Right lobe of liver (tissue), 6 donors: ENCODE measurements at regions not wholly inside any gene's neighbourhood (a gene's known extent, or its start where the extent isn't known, plus 50 kb on each side); places are given as distances from the start of the nearest gene placed in this dataset.

Experiments
- ATAC-seq, 4 donors: fragments of 200-7000 bp; cut with Tn5 transposase; one replicate each; pipeline ENCODE4 v1.9.1; 2020; ENCODE audit warnings: mild to moderate bottlenecking in 4 of 4, moderate library complexity in 4 of 4
- DNase-seq, 3 donors: peaks; one replicate each; pipeline ENCODE4 v3.0.0-alpha.2; 2020
- H3K27ac ChIP-seq, 3 donors: fragments of 200-600 bp; one replicate each; pipeline ENCODE4 v1.8.0; 2022
- H3K27me3 ChIP-seq, 2 donors: fragments of 200-600 bp; one replicate each; pipeline ENCODE4 v1.8.0; 2022
- H3K36me3 ChIP-seq, 4 donors: fragments of 200-600 bp; sonication (generic) in 1 of 4; one replicate each; pipeline versions ENCODE4 v1.5.1 to v1.8.0; 2017 to 2022; ENCODE audit warnings: control low read depth in 1 of 4
- H3K4me1 ChIP-seq, 4 donors: fragments of 200-600 bp; sonication (generic) in 1 of 4; one replicate each; pipeline versions ENCODE4 v1.5.1 to v1.8.0; 2017 to 2022; ENCODE audit warnings: control low read depth in 1 of 4
- H3K4me3 ChIP-seq, 3 donors: fragments of 200-600 bp; one replicate each; pipeline ENCODE4 v1.8.0; 2022
- H3K9me3 ChIP-seq, 4 donors: fragments of 200-600 bp; sonication (generic) in 1 of 4; one replicate each; pipeline versions ENCODE4 v1.5.1 to v1.8.0; 2017 to 2022; ENCODE audit warnings: control low read depth in 1 of 4
- POLR2A ChIP-seq: fragments of 450-650 bp; IDR thresholded peaks from one replicate; pipeline ENCODE4 v1.6.1; 2017; ENCODE audit warnings: antibody characterized with exemption, mild to moderate bottlenecking
- WGBS: methylation state at CpG from one replicate; pipeline ENCODE4 v1.1.6; 2018; ENCODE audit warnings: low coverage, low lambda C conversion rate; ENCODE audit not compliant: insufficient coverage; ENCODE audit errors: missing lambda C conversion rate; 5-methylcytosine and 5-hydroxymethylcytosine counted together
- intact Hi-C, 2 donors: fragments of 100-400 bp; cut with DNase I; formaldehyde crosslinking; loops; one replicate each; pipeline versions ENCODE4 v1.11.2 to v1.14.1; 2022
- TF ChIP-seq, protein P1 (sequence below), 4 donors: fragments of 200-600 bp in 3 of 4; fragments of 450-650 bp in 1 of 4; IDR thresholded peaks; one replicate each; pipeline versions ENCODE4 v1.5.1 to v1.8.0; 2016 to 2022; ENCODE audit warnings: antibody characterized with exemption in 4 of 4, mild to moderate bottlenecking in 2 of 4
- donor health status: DM: no; HTN: yes; CAD: no.
- donor health status: DM: no; HTN: no; CAD: no.
- donor health status: DM: no; HTN: no; CAD: no.
- donor health status: DM: no; HTN: yes; CAD: no.
- donor health status: DM: no; HTN: yes; CAD: no.

DNA sequence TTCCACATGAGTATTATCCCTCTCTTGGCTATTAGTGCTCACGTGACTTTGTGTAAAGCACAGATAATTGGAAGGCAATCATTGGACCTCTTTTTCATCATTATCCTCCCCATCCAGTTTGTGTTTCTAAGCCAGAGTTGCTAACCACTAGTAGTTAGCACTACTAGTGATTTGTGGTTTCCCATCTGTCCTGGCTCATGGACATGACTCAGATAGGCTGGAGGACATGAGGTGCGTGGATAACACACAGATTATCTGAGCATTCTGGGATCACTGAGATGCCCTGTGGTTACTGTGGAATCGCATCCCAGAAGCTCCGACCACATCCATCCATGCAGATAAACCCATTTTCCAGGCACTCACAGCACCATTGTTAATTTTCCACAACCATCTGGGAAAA lies 123.8 kb upstream of the NAA20 start:
- H3K4me1 ChIP-seq = peaks cover 0 to 20% (median 0%) of the 10 kb centered on the region in 4 donors
- no peak overlapping the region for H3K4me3 ChIP-seq
- no peaks in the 10 kb centered on the region for H3K9me3 ChIP-seq
- ATAC-seq (no peak), DNase-seq (no peak)
- no peaks in the 10 kb centered on the region for H3K27me3 ChIP-seq
- intact Hi-C loops = no loop called here
- 91% methylated on average over 4 of the region's 4 CpGs for WGBS
- H3K36me3 ChIP-seq = peaks cover 0 to 11% (median 0%) of the 10 kb centered on the region in 4 donors
- H3K27ac ChIP-seq = no peak overlapping the region
- TF ChIP-seq, protein P1, sequence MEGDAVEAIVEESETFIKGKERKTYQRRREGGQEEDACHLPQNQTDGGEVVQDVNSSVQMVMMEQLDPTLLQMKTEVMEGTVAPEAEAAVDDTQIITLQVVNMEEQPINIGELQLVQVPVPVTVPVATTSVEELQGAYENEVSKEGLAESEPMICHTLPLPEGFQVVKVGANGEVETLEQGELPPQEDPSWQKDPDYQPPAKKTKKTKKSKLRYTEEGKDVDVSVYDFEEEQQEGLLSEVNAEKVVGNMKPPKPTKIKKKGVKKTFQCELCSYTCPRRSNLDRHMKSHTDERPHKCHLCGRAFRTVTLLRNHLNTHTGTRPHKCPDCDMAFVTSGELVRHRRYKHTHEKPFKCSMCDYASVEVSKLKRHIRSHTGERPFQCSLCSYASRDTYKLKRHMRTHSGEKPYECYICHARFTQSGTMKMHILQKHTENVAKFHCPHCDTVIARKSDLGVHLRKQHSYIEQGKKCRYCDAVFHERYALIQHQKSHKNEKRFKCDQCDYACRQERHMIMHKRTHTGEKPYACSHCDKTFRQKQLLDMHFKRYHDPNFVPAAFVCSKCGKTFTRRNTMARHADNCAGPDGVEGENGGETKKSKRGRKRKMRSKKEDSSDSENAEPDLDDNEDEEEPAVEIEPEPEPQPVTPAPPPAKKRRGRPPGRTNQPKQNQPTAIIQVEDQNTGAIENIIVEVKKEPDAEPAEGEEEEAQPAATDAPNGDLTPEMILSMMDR (IDR thresholded peaks at IDR 0.05) = no peak
- no peak for TF ChIP-seq POLR2A

DNA sequence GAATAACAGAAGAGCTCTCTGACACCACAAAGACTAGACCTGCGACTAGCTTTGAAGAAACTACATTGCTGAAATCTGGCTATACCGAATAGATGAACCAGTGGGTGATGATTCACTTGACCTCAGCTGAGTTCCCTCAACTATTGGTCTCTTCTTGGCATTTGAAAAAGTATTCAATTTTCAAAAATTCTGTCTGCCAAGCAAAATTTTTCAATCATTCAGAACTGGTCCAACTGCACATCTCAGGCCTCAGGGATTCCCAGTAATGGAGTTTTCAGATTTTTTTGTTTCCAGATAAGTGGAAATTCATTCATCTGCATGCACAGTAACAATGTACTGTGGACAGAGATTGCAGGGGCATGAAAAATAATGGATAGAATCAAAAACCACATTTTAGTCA lies 121.4 kb upstream of the NAA20 start:
- Histone ChIP-seq H3K9me3 (no peaks in the 10 kb centered on the region), H3K36me3 (peaks cover 0 to 4% (median 0%) of the 10 kb centered on the region in 4 donors), H3K27me3 (no peaks in the 10 kb centered on the region), H3K4me3 (no peak overlapping the region), H3K4me1 (peaks cover 0 to 4% (median 0%) of the 10 kb centered on the region in 4 donors), H3K27ac (no peak overlapping the region)
- TF ChIP-seq, protein P1 (IDR thresholded peaks at IDR 0.05) = no peak
- no peak for TF ChIP-seq POLR2A
- intact Hi-C loops = no loop called here
- no peak for DNase-seq
- ATAC-seq = no peak
- WGBS = 88% methylated on average over 2 of the region's 2 CpGs

DNA sequence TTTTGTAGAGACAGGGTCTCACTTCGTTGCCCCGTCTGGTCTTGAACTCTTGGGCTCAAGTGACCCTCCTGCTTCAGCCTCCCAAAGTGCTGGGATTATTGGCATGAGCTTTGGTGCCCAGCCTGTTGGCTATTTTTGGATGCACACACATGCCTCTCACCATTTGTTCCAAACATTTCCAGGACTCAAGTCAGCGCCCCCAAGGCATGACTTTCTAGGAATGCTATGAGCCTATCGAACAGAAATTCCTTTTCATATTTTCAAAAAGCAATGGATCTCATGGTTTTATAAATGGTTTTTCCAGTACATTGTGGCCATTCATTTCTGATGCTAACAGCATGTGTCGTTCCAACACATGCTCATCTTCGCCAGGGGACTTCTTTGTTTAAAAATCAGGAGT lies 119.3 kb upstream of the NAA20 start:
- intact Hi-C loops = no loop called here
- no peak overlapping the region for H3K4me3 ChIP-seq
- H3K27me3 ChIP-seq = no peaks in the 10 kb centered on the region
- peaks cover 0 to 4% (median 0%) of the 10 kb centered on the region in 4 donors for H3K36me3 ChIP-seq
- 87% methylated on average over 5 of the region's 6 CpGs for WGBS
- no peaks in the 10 kb centered on the region for H3K9me3 ChIP-seq
- TF ChIP-seq, protein P1 (IDR thresholded peaks at IDR 0.05) = no peak
- TF ChIP-seq POLR2A = no peak
- H3K4me1 ChIP-seq = no peaks in the 10 kb centered on the region
- no peak for ATAC-seq
- no peak overlapping the region for H3K27ac ChIP-seq
- no peak for DNase-seq

DNA sequence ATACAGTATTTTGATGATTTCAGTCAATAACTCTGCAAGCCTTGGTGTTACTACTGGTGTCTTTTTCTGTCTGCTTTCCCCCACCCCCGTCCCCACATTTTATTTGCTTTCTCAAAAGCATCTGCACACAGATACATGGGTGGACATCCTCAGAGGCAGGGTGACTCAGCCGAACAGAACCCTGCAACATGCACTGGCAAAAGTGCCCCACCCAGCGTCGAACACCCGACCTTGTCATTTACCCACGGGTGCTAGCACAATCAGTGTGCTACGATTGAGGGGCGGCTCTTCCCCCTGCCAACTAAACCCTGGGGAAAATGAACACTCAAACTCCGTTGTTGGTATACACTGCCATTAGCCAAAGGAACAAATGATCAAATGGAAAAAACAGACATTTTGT lies 115.9 kb upstream of the NAA20 start:
- H3K36me3 ChIP-seq = no peaks in the 10 kb centered on the region

More for the DNA sequence above, 115.9 kb upstream of the NAA20 start:
- Histone ChIP-seq H3K4me1 (no peaks in the 10 kb centered on the region), H3K9me3 (no peaks in the 10 kb centered on the region), H3K27me3 (no peaks in the 10 kb centered on the region), H3K4me3 (no peak overlapping the region), H3K27ac (no peak overlapping the region)
- WGBS = 51% methylated on average over 8 of the region's 9 CpGs
- no peak for DNase-seq
- no peak for TF ChIP-seq POLR2A
- TF ChIP-seq, protein P1 (IDR thresholded peaks at IDR 0.05) = no peak
- no peak for ATAC-seq
- intact Hi-C loops = no loop called here
